ENCODE measurements at regions not wholly inside any gene's neighbourhood (a gene's known extent, or its start where the extent isn't known, plus 50 kb on each side); places are given as distances from the start of the nearest gene placed in this dataset.

DNA sequence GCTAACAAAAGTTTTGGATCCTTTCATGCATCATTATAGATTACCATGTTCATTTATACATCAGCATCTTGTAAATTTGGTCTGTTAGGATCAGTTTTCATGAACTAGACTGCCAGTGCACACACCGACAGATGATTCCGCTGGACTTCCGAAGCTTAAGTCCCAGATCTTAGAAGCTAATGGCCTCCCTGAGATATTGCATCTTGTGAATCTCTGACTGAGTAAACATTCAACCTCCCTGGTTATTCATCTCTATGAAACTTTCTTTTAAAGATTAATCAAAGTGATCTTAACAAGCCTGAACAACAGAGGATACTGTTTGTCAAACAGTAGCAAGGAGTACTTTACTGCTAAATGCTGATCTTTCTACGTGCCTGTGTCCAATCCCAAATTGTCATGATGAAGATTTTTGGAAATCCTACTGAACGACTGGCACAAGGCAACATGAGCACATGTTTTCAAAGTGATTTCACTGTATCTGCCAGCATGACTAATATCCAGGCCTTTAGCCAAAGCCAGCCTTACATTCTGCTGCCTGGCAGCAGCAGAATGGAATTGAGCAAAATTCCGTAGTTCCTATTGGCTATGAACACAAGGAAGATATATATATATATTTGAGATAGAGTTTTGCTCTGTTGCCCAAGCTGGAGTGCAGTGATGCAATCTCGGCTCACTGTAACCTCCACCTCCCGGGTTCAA lies 91.3 kb upstream of the ANK3 start:
- TF ChIP-seq POLR2A (IDR thresholded peaks at IDR 0.05) (no peak), CTCF (IDR thresholded peaks at IDR 0.05) (no peak)
